ENCODE measurements at regions not wholly inside any gene's neighbourhood (a gene's known extent, or its start where the extent isn't known, plus 50 kb on each side); places are given as distances from the start of the nearest gene placed in this dataset.
A peak's percentile ranks its signal among the peaks of the same experiment; 100 is the strongest.

DNA sequence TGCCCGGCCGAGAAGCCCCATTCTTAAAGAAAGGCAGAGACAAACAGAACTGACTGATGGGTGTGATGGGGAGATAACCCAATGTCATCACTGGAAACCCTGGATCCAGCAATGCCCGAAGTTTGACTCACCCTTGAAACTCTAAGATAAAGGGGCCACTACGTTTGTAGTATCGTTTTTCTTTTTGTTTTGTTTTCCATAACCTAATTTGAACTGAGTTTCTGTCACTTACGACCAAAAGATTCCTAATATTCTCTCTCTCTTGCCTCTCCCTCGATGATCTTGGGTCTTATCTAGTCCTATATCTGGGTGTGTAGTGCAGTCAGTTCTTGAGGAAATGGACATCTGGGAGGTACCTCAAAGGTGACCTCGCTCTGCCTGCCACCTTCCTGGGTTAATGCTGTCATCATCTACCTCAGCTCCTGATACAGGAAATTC is 57.8 kb upstream of the ID3 start:
- no peak overlapping the region for H3K4ac ChIP-seq (replicated peaks; ENCODE audit: insufficient read length, low read depth, low read length)
- no peak overlapping the region for H2AFZ ChIP-seq (ENCODE audit: low read length)
- peaks cover 0 to 19% (median 13%) of the 10 kb centered on the region in 4 experiments; a peak in 5 of 7 replicates for H3K27me3 ChIP-seq (replicated peaks in 1 of 4; ENCODE audit: control insufficient read depth in 3 of 4, extremely low read depth in 1 of 4, insufficient read depth in 3 of 4, low read length in 3 of 4)
- no peak for DNase-seq (ENCODE audit: low read depth in 1 of 2, low spot score in 2 of 2)
- no peak overlapping the region for H2AK5ac ChIP-seq (ENCODE audit: low read depth, low read length)
- no peak overlapping the region for H3K4me2 ChIP-seq (ENCODE audit: insufficient read depth in 1 of 2, low read depth in 2 of 2, low read length in 2 of 2)
- no peaks in the 10 kb centered on the region for H3K79me2 ChIP-seq (ENCODE audit: control insufficient read depth in 1 of 2, insufficient read depth in 2 of 2, low read length in 2 of 2)
- H3K9ac ChIP-seq (replicated peaks in 1 of 4; ENCODE audit: extremely low read depth in 1 of 4, low read depth in 3 of 4, low read length in 3 of 4): no peak overlapping the region
- no peak overlapping the region for H3K27ac ChIP-seq (ENCODE audit: low read depth, low read length)
- no peaks in the 10 kb centered on the region; the same call in 1 of the 2 replicates for H3K23me2 ChIP-seq (ENCODE audit: low read depth, low read length)
- H3K4me1 ChIP-seq (replicated peaks in 1 of 4; ENCODE audit: control insufficient read depth in 3 of 4, insufficient read depth in 4 of 4, low read length in 3 of 4): peaks cover 6 to 26% (median 12%) of the 10 kb centered on the region in 4 experiments
- no peak for FAIRE-seq
- ChIA-PET POLR2A (ENCODE audit: partially characterized antibody) (interaction anchor here (1.0 to 6.5 kb wide), 4 partner anchors 9 to 75 kb away, joined by 4 to 47 read pairs (median 24); partner anchors contain the start of gene RPL11), CTCF (ENCODE audit: partially characterized antibody) (interaction anchor here (6.7 kb wide), 1 partner anchor 16 kb away, joined by 67 read pairs; no protein-coding TSS in a partner anchor)
- no peak overlapping the region for H4K8ac ChIP-seq (ENCODE audit: extremely low read depth, insufficient read depth, low read length)
- no peak overlapping the region for H4K5ac ChIP-seq (ENCODE audit: insufficient read length, low read depth, low read length)
- H4K91ac ChIP-seq (replicated peaks; ENCODE audit: insufficient read length, low read length): peak overlapping the region; percentile 25
- H3K79me1 ChIP-seq (ENCODE audit: low read depth, low read length): no peaks in the 10 kb centered on the region
- H3K56ac ChIP-seq (replicated peaks; ENCODE audit: insufficient read length, low read depth, low read length): no peak overlapping the region
- no peak overlapping the region for H3K23ac ChIP-seq (ENCODE audit: insufficient read length)
- TF ChIP-seq, protein P1, sequence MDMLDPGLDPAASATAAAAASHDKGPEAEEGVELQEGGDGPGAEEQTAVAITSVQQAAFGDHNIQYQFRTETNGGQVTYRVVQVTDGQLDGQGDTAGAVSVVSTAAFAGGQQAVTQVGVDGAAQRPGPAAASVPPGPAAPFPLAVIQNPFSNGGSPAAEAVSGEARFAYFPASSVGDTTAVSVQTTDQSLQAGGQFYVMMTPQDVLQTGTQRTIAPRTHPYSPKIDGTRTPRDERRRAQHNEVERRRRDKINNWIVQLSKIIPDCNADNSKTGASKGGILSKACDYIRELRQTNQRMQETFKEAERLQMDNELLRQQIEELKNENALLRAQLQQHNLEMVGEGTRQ (IDR thresholded peaks at IDR 0.05; ENCODE audit: low read length): no peak
- no peak for TF ChIP-seq POU5F1 (IDR thresholded peaks at IDR 0.05; ENCODE audit: low read depth, low read length)
- TF ChIP-seq BACH1 (IDR thresholded peaks at IDR 0.05; ENCODE audit: low read length): no peak
- no peak for TF ChIP-seq KDM1A (IDR thresholded peaks at IDR 0.05; ENCODE audit: borderline replicate concordance, low read length)
- TF ChIP-seq TCF12 (IDR thresholded peaks at IDR 0.05; ENCODE audit: low read depth, low read length): no peak
- no peak for TF ChIP-seq SRF (IDR thresholded peaks at IDR 0.05; ENCODE audit: low read depth, low read length)
- no peak overlapping the region for H2BK12ac ChIP-seq (ENCODE audit: low read depth, low read length)
- H4K20me1 ChIP-seq (replicated peaks in 1 of 2; ENCODE audit: control insufficient read depth in 1 of 2, insufficient read depth in 2 of 2, low read length in 2 of 2): no peaks in the 10 kb centered on the region
- H2BK15ac ChIP-seq (ENCODE audit: low read length): no peak overlapping the region
- H2BK120ac ChIP-seq (replicated peaks; ENCODE audit: low read depth, low read length): no peak overlapping the region
- no peak overlapping the region for H2BK5ac ChIP-seq (ENCODE audit: low read depth, low read length)
- H2BK20ac ChIP-seq (ENCODE audit: low read length): no peak overlapping the region
- no peaks in the 10 kb centered on the region for H3K9me3 ChIP-seq (ENCODE audit: insufficient read depth in 2 of 2, low read depth in 1 of 2, low read length in 1 of 2)
- H3K36me3 ChIP-seq (ENCODE audit: control insufficient read depth in 2 of 4, insufficient read depth in 4 of 4, low read length in 3 of 4): no peaks in the 10 kb centered on the region
- WGBS, 2 experiments (ENCODE audit: extremely low coverage in 1 of 2, insufficient coverage in 1 of 2, insufficient read length in 1 of 2, insufficient replicate concordance in 2 of 2, low coverage in 1 of 2, low lambda C conversion rate in 2 of 2, missing lambda C conversion rate in 1 of 2): 86% methylated on average over 8 of the region's 8 CpGs; no CpG with 5 or more reads in 1 of the 2 experiments
- no peak overlapping the region for H3K4me3 ChIP-seq (ENCODE audit: extremely low read depth in 1 of 4, insufficient read depth in 2 of 4, low read depth in 3 of 4, low read length in 4 of 4)
- H3K18ac ChIP-seq (ENCODE audit: extremely low read depth, low read length): no peak overlapping the region
- H3K14ac ChIP-seq (ENCODE audit: insufficient read length): no peak overlapping the region

All from H1 (cell line).